Duodenal mucosa (tissue), 2 donors: ENCODE measurements at regions not wholly inside any gene's neighbourhood (a gene's known extent, or its start where the extent isn't known, plus 50 kb on each side); places are given as distances from the start of the nearest gene placed in this dataset.

Experiments
- H3K27ac ChIP-seq: one replicate; pipeline ENCODE4 v1.7.0; 2013; ENCODE audit warnings: low read depth, low read length
- H3K27me3 ChIP-seq, 2 donors: one replicate each; pipeline ENCODE4 v1.7.0; 2013; ENCODE audit warnings: low read length in 2 of 2, control low read depth in 1 of 2; ENCODE audit not compliant: insufficient read depth in 2 of 2, control insufficient read depth in 1 of 2
- H3K36me3 ChIP-seq, 2 donors: one replicate each; pipeline ENCODE4 v1.7.0; 2013; ENCODE audit warnings: low read length in 2 of 2, control low read depth in 1 of 2; ENCODE audit not compliant: insufficient read depth in 2 of 2, control insufficient read depth in 1 of 2
- H3K4me1 ChIP-seq, 2 donors: one replicate each; pipeline ENCODE4 v1.7.0; 2013; ENCODE audit warnings: low read length in 2 of 2, control low read depth in 1 of 2; ENCODE audit not compliant: insufficient read depth in 2 of 2, control insufficient read depth in 1 of 2
- H3K4me3 ChIP-seq, 2 donors: one replicate each; pipeline ENCODE4 v1.7.0; 2013; ENCODE audit warnings: low read length in 2 of 2, low read depth in 1 of 2
- H3K9ac ChIP-seq, 2 donors: one replicate each; pipeline ENCODE4 v1.7.0; 2013; ENCODE audit warnings: low read length in 2 of 2, low read depth in 1 of 2
- H3K9me3 ChIP-seq, 2 donors: one replicate each; pipeline ENCODE4 v1.7.0; 2013; ENCODE audit warnings: low read length in 2 of 2, control low read depth in 1 of 2; ENCODE audit not compliant: control insufficient read depth in 1 of 2

DNA sequence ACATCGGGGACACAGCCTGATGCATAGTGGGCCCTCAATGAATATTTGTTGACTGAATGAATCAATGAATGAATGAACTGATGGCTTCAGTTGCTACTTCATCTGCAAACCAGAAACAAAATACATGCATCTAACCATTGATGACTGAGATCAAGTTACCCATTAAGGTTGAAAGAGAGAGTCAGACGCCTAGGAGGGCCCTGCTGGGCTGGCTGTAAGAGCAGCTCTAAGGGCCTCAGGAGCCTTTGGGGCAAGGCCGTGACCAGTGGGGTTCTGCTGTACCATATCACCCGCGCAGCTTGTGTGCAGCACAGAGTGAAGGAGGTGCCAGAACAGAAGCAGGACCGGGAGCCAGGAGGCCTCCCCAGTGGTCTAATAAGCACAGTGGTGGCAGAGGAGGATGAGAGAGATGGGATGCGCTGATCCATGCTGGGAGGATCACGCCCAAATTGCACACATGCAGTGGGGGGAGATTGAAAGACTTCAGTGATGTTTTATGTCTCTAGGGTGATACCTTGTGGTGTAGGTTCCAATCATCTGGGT is 96.1 kb upstream of the KCNG1 start:
- Histone ChIP-seq H3K4me1 (peaks cover 11 to 14% of the 10 kb centered on the region in 2 donors), H3K9ac (no peak overlapping the region), H3K27ac (no peak overlapping the region), H3K9me3 (no peaks in the 10 kb centered on the region), H3K4me3 (no peak overlapping the region), H3K36me3 (no peaks in the 10 kb centered on the region), H3K27me3 (no peaks in the 10 kb centered on the region)

DNA sequence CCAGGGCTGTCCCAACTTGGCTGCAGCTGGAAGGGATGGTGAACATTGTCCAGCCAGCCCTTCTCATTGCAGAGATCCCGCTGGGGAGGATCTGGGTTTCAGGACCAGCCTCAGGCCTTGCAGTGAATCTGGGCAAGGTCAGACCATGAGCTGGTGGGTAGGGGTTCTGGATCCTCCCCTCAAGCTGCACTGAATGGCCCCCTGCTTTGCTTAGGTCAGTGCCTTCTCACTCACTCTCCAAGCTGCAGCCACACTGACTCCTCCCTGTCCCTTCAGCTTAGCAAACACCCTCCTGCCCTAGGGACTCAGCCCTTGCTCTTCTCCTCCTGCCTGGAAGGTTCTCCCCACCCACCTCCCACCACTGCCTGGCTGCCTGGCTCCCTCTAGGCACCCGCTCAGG is 95.3 kb upstream of the KCNG1 start:
- H3K27ac ChIP-seq, result no peak overlapping the region
- no peak overlapping the region for H3K4me3 ChIP-seq
- H3K27me3 ChIP-seq, result no peaks in the 10 kb centered on the region
- H3K9me3 ChIP-seq, result no peaks in the 10 kb centered on the region
- peaks cover 11 to 14% of the 10 kb centered on the region in 2 donors for H3K4me1 ChIP-seq
- H3K36me3 ChIP-seq, result no peaks in the 10 kb centered on the region
- H3K9ac ChIP-seq, result no peak overlapping the region

DNA sequence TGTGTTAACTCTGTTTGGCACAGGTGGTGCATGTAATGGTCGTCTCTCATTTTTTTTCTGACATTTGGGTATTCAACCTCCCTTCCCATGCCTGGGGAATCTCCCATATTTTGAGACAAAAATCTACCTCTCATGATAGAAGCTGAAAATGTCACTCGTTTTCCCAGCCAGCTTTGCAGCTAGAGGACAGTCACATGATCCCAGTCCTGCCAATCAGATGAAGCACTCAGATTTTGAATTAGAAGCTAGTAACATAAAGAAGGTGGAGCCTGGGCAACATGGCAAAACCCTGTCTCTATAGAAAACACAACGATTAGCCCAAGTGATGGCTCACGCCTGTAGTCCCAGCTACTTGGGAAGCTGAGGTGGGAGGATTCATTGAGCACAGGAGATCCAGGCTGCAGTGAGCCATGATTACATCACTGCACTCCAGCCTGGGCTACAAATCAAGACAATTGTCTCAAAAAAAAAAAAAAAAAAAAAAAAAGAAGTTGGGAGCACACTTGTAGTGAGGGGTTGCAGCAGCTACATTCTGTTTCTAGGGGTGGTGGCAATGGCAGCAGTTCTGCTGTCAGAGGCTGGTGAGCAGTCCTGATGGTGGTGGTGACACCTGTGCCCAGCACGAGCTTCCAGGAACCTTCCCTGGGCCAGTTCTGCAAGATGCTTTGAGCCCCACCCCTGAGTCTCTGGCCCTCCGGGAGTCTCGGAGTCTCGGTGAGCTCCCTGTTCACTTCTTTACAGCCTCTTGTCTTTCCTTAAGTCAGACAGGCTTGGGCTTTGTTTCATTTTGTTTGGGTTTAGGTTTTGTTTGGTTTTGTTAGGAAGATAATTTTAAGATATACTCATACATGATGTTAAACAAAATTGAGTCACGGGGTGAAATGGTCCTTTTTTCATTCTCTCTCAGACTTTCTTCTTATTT is 94.1 kb upstream of the KCNG1 start:
- Histone ChIP-seq H3K4me1 (peaks cover 11 to 14% of the 10 kb centered on the region in 2 donors), H3K27ac (no peak overlapping the region), H3K27me3 (no peaks in the 10 kb centered on the region), H3K9me3 (no peaks in the 10 kb centered on the region), H3K36me3 (no peaks in the 10 kb centered on the region), H3K4me3 (no peak overlapping the region), H3K9ac (no peak overlapping the region)

DNA sequence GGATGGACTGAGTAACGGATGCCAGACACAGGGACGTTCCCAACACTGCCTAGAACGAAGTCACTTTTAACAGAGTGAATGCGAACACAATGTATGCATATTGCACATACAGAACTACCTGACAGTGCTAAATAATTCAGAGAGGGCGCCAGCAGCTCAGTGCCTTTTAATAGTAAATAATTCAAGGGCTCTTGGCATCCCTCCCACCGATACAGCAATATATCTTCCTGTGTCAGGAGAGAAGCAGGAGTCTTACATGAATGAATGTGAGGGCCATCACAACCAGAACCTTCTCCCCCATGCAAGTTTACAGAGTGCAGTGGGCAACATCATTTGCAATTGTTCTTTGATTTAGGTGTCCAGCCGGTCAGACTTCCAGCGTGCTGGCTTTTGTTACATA is 88.4 kb upstream of the KCNG1 start:
- Histone ChIP-seq H3K9ac (no peak overlapping the region), H3K4me1 (no peaks in the 10 kb centered on the region), H3K9me3 (no peaks in the 10 kb centered on the region), H3K36me3 (no peaks in the 10 kb centered on the region), H3K27ac (no peak overlapping the region), H3K27me3 (peaks cover 17 to 22% of the 10 kb centered on the region in 2 donors), H3K4me3 (no peak overlapping the region)

DNA sequence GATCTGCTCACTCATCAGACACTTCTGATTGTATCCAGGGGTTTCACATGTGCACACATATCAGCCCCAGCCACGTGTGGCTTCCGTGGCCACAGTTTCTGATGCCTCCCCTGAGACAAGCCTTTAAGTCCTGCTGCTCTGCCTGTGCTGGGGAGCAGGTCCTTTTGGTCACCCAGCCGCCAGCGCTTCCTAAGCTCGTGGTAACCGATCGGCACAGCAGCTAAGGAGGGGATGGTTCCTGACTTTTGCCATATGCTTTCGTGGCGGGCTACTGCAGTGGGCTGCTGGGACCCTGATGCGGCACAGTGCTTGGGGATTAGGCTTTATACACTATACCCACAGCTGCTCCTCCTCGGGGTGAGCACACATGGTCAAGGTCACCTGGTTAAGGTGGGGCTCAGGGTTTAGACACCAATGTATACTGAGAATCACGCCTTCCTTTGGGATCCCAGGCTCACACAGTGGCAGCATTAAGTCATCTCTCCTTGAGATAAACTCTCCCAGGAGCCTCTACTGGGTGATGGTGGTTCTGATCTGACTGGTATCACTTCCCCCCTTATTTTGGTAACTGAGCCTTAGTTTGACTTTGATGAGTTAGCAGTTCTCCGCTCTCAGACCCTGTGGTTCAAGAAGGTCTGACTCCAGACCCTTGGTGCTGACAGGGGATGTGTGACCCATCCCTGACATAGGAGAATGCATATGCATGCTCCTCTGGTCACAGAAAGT is 85.9 kb upstream of the KCNG1 start:
- Histone ChIP-seq H3K36me3 (no peaks in the 10 kb centered on the region), H3K4me3 (no peak overlapping the region), H3K9ac (no peak overlapping the region), H3K9me3 (no peaks in the 10 kb centered on the region), H3K27ac (no peak overlapping the region), H3K27me3 (peaks cover 17 to 22% of the 10 kb centered on the region in 2 donors), H3K4me1 (no peaks in the 10 kb centered on the region)

DNA sequence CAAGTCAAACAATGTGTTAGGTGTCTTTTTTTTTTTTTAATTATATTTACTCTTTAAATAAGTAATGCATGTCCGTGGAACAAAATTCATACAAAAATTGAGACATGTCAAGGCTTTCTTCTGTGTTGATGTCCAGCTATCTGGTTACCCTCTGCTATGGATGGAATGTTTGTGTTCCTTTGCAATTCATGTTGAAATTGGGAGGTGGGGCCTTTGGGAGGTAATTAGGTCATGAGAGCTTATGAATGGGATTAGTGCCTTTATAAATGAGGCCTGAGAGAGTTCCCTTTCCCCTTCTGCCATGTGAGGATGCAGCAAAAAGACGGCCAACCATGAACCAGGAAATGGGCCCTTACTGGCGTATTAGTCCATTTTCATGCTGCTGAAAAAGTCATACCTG is 83.1 kb upstream of the KCNG1 start:
- Histone ChIP-seq H3K4me1 (no peaks in the 10 kb centered on the region), H3K9ac (no peak overlapping the region), H3K27me3 (peaks cover 13 to 18% of the 10 kb centered on the region in 2 donors), H3K36me3 (no peaks in the 10 kb centered on the region), H3K4me3 (no peak overlapping the region), H3K9me3 (no peaks in the 10 kb centered on the region), H3K27ac (no peak overlapping the region)

DNA sequence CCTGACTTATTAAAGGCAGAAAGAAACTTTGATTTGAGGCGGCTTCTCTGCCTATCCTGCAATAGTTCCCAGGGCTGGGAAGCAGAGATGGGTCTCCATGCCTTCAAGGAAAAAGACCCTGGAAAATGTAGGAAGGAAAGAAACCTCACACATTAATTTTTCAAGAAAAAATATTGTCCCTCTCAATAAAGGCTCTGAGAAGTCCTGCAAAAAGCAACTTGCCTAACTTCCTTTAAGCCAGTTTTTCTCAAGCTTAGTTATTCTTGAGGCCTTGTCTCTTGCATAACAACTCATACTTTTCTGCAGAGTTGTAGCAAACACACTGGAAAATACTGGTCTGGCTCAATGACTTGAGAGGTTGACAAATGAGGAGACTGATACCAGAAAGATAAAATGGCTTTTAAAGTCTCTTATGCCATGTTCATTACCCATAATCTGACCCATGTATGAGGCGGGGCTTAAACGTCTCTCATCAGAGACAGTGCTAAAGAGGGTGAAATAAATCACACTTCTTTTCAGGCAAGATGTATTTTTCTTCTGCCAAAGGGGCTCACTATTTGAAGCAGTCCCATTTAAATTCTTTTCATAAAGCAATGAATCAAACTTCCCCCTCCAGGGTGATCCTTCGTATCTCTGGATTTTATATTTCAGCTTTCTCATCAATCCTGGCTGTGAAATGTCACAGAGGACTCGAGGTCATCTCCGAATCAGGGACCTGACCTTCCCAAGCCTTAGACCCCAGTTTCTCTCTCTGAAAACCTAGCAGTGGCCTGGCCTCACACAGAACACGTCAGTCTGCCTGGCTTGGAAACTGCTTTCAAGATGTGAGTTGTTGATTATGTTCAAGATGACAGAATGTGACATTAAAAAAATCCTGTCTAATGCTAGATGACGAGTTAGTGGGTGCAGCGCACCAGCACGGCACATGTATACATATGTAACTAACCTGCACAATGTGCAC is 82.3 kb upstream of the KCNG1 start:
- Histone ChIP-seq H3K36me3 (no peaks in the 10 kb centered on the region), H3K27me3 (peaks cover 6 to 16% of the 10 kb centered on the region in 2 donors), H3K4me1 (peaks cover 0 to 3% of the 10 kb centered on the region in 2 donors), H3K9ac (no peak overlapping the region), H3K4me3 (no peak overlapping the region), H3K27ac (no peak overlapping the region), H3K9me3 (no peaks in the 10 kb centered on the region)

DNA sequence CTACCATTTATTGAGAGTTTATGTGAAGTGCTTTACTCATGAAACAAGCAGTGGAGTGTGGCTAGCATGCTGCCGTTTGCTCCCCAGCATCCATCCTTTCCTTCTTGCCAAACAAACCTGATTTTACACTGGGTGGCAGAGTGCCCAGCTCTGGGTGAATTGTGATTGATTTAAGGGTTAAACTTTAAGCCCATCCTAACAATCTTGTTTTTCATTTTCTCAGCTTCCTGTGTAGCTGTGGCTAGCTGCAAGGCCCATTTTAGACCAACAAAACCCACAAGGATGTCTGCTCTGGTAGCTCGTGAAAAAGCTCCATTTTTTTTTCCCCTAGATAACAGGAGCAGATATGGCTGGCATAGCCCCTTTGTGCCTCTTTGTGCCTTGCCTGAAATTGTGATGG is 77.7 kb upstream of the KCNG1 start:
- Histone ChIP-seq H3K4me1 (peaks cover 10 to 14% of the 10 kb centered on the region in 2 donors), H3K9ac (no peak overlapping the region), H3K4me3 (no peak overlapping the region), H3K27ac (no peak overlapping the region), H3K27me3 (peaks cover 0 to under 1% of the 10 kb centered on the region in 2 donors), H3K36me3 (no peaks in the 10 kb centered on the region), H3K9me3 (no peaks in the 10 kb centered on the region)

DNA sequence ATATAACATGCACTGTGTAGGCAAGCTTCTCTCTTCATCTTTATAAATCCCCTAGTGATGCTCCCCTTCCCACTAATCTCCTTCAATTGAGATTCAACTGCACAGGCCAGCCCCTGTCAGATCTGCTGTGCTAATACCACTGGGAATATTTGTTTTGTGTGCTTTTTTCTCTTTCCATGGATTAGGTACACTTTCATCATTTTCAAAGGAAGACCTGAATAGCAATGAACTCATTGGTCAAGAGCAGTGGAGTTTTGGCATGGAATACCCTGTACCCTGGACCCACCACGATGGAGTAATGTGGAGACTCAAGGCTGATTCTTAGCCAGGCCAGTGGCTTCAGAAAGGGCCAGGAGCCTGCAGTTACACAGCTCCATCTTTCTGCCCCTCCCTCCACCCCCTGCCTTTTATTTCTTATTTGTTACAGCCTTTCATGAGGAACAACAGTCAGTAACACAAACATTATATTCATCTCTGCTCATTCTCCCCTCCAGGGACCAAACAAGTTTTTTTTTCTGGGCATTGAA is 75.4 kb upstream of the KCNG1 start:
- Histone ChIP-seq H3K36me3 (no peaks in the 10 kb centered on the region), H3K9me3 (no peaks in the 10 kb centered on the region), H3K4me1 (peaks cover 10 to 14% of the 10 kb centered on the region in 2 donors), H3K9ac (no peak overlapping the region), H3K27ac (no peak overlapping the region), H3K4me3 (no peak overlapping the region), H3K27me3 (peaks cover 0 to 14% of the 10 kb centered on the region in 2 donors)
